HUES64 (cell line): ENCODE measurements at regions not wholly inside any gene's neighbourhood (a gene's known extent, or its start where the extent isn't known, plus 50 kb on each side); places are given as distances from the start of the nearest gene placed in this dataset.

Source experiments
- H3K27ac ChIP-seq: 2 replicates; pipeline ENCODE4 v1.7.0; 2013; ENCODE audit warnings: low read depth, low read length, inconsistent platforms
- H3K27me3 ChIP-seq: 2 replicates; pipeline ENCODE4 v1.6.1; 2013; ENCODE audit warnings: mild to moderate bottlenecking, low read length; ENCODE audit not compliant: insufficient read depth
- H3K36me3 ChIP-seq: 2 replicates; pipeline ENCODE4 v1.6.1; 2013; ENCODE audit warnings: mild to moderate bottlenecking, low read length; ENCODE audit not compliant: insufficient read depth
- H3K4me1 ChIP-seq: 2 replicates; pipeline ENCODE4 v1.6.1; 2013; ENCODE audit warnings: mild to moderate bottlenecking, low read length, moderate library complexity; ENCODE audit not compliant: insufficient read depth
- H3K4me3 ChIP-seq: 2 replicates; pipeline ENCODE4 v1.5.1; 2013; ENCODE audit warnings: mild to moderate bottlenecking, low read length, moderate library complexity
- H3K9ac ChIP-seq: 2 replicates; pipeline ENCODE4 v1.6.1; 2013; ENCODE audit warnings: mild to moderate bottlenecking, low read depth, low read length
- H3K9me3 ChIP-seq: 2 replicates; pipeline ENCODE4 v1.6.1; 2013; ENCODE audit warnings: low read depth, low read length; ENCODE audit not compliant: insufficient read depth
- WGBS: fragments of 150-250, 120-280 bp; methylation state at CpG from one replicate; pipeline ENCODE4 v1.1.7; 2013; ENCODE audit warnings: missing lambda C conversion rate; 5-methylcytosine and 5-hydroxymethylcytosine counted together

DNA sequence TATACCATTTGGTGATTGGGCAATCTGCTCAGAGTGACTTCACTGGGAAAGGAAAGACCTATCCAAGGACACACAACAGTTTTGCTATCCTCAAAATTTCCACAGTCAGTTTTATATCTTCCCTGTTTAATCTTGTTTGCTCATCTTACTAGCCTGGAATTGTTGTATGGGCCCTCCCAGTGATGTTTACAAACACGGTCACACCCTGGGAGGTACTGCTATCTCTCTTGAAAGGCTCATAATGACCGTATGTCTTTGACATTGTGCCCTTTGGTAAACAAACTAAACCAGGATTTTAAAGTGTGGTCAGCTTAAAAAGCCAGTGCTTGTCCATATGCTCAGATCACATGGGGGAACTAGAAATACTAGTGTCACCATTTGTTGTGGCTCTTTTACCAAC is 277.0 kb downstream of the CDH2 start:
- peaks cover 8% of the 10 kb centered on the region; the same call in 1 of the 2 replicates for H3K4me1 ChIP-seq
- WGBS: 79% methylated on average over 2 of the region's 2 CpGs
- no peak overlapping the region for H3K9ac ChIP-seq
- H3K9me3 ChIP-seq: no peaks in the 10 kb centered on the region
- H3K4me3 ChIP-seq: no peak overlapping the region
- no peaks in the 10 kb centered on the region for H3K36me3 ChIP-seq
- H3K27me3 ChIP-seq: no peaks in the 10 kb centered on the region
- H3K27ac ChIP-seq: no peak overlapping the region

DNA sequence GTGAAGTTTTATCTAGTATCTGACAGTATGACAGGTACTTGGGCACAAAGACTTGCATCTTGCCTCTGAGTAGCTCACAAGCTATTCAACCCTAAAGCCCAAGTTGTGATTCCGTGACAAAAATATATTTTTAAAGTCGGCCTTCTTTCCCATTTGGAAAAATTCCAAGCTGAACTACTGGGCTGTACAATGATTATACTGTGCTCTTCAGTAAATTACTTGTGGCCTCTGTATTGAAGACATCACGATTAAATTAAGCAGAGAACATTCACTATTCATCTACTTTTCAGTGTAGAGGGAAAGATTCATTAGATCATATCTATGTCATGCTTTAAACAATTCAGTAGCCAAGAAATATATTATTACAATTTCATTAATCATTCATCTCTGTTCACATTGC is 282.2 kb downstream of the CDH2 start:
- Histone ChIP-seq H3K4me1 (no peaks in the 10 kb centered on the region), H3K36me3 (no peaks in the 10 kb centered on the region), H3K9ac (no peak overlapping the region), H3K9me3 (no peaks in the 10 kb centered on the region), H3K4me3 (no peak overlapping the region), H3K27me3 (no peaks in the 10 kb centered on the region), H3K27ac (no peak overlapping the region)
- 94% methylated on average over 2 of the region's 3 CpGs for WGBS

DNA sequence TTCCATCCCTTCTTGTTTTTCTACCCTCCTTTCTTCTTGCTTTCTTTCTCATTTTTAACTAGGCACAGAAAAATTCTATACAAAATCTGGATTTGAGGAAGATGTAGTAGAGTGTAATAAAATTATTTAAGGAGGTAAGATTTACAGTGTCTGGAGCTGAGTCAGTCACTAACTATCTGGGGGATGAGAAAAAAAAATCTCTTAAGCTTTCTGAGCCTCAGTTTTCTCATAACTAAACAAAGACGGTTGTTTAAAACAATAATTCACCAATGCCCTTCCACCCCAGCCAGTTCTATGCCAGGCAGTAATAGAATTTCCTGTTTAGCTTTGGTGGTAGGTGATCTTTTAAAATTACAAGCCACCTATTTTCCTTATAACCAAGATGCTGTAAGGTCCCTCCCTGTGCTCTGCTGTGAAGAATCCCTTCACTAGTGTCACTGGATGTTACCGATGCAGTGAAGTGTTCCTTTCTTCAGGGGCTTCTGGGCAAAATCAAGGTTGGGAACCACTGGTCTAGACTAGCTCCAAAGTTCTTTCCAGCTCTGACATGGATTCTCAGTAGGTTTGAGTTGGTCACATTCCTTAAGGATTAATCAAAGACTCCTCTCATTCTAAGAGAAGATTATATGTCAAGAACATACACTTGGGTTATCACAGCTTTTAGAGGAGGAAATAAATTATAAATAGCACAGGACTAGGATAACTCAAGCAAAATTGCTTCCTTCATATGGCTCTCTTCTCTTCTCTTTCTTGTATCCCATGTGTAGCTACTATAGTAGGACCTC is 289.0 kb downstream of the CDH2 start:
- WGBS: 0% methylated on average over 1 of the region's 2 CpGs
- H3K27me3 ChIP-seq: no peaks in the 10 kb centered on the region
- no peak overlapping the region for H3K4me3 ChIP-seq
- no peaks in the 10 kb centered on the region for H3K36me3 ChIP-seq
- H3K4me1 ChIP-seq: no peaks in the 10 kb centered on the region
- no peak overlapping the region for H3K27ac ChIP-seq
- H3K9me3 ChIP-seq: no peaks in the 10 kb centered on the region
- H3K9ac ChIP-seq: no peak overlapping the region

DNA sequence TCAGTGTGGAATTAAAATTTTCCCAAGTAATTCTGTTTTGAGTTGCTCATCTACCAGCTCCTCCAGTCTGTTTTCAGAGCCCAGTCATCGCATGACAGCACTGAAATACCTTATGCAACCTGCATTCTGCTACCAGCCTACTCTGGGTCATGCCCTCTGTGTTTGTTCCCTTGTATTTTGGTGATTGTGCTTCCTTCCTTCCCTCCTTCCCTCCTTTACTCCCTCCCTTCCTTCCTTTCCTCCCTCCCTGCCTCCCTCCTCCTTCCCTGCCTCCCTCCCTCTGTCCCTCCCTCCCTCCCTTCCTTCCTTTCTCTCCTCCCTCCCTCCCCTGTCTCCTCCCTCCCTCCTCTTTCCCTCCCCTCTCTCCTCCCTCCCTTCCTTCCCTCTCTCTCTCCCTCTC is 289.6 kb downstream of the CDH2 start:
- H3K27ac ChIP-seq: no peak overlapping the region
- no peak overlapping the region for H3K4me3 ChIP-seq
- no peaks in the 10 kb centered on the region for H3K36me3 ChIP-seq
- no peak overlapping the region for H3K9ac ChIP-seq
- H3K4me1 ChIP-seq: no peaks in the 10 kb centered on the region
- 93% methylated on average over 1 of the region's 1 CpG for WGBS
- H3K27me3 ChIP-seq: no peaks in the 10 kb centered on the region
- no peaks in the 10 kb centered on the region for H3K9me3 ChIP-seq

DNA sequence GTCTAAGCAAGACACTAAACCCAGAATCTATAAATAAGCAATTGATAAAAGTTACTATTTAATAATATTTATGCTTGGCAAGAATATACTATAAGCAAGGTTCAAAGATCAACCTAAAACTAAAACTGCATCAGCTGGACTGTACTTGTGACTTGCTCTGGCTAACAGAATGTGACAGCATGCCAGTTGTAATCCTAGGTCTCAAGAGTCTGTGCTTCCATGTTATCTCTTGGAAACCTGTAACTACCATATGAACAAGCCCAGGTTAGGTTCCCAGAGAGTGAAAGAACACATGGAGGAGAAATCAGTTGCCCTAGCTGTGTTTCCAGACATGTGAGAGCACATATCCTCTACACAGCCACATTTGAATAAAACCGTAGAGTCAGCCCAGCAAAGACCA is 297.4 kb downstream of the CDH2 start:
- H3K9ac ChIP-seq: no peak overlapping the region
- no peaks in the 10 kb centered on the region for H3K9me3 ChIP-seq
- H3K4me3 ChIP-seq: no peak overlapping the region
- H3K36me3 ChIP-seq: no peaks in the 10 kb centered on the region
- 100% methylated on average over 1 of the region's 1 CpG for WGBS
- H3K4me1 ChIP-seq: no peaks in the 10 kb centered on the region
- H3K27me3 ChIP-seq: no peaks in the 10 kb centered on the region
- H3K27ac ChIP-seq: no peak overlapping the region

DNA sequence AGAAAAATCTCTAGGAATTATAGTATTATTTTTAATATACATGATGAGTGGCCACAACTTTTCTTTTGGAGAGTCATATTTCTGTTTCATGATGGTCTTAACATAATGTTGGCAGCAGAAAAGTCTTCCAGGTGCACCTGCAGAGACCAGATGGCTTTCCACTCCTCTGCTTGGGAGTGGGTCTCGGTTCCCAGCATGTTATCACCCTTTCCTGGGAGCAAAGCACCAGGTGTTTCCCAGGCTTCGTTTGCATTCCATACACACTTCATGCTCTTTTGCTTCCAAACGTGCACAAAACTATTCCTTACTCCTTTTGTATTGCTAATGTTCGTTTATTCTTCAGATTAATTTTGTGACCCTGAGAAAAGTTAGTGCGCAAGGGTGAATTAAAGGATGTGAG is 305.2 kb downstream of the CDH2 start:
- WGBS: 79% methylated on average over 5 of the region's 5 CpGs
- Histone ChIP-seq H3K36me3 (no peaks in the 10 kb centered on the region), H3K27me3 (no peaks in the 10 kb centered on the region), H3K9me3 (no peaks in the 10 kb centered on the region), H3K4me3 (no peak overlapping the region), H3K4me1 (no peaks in the 10 kb centered on the region), H3K9ac (no peak overlapping the region), H3K27ac (no peak overlapping the region)

- 82% methylated on average over 4 of the region's 4 CpGs for WGBS
- Histone ChIP-seq H3K9me3 (no peaks in the 10 kb centered on the region), H3K9ac (no peak overlapping the region), H3K4me1 (no peaks in the 10 kb centered on the region), H3K36me3 (no peaks in the 10 kb centered on the region), H3K27me3 (no peaks in the 10 kb centered on the region), H3K27ac (no peak overlapping the region), H3K4me3 (no peak overlapping the region)
These were observed 307.2 kb downstream of the CDH2 start for GRCh38 chr18:27869735-27870134.

DNA sequence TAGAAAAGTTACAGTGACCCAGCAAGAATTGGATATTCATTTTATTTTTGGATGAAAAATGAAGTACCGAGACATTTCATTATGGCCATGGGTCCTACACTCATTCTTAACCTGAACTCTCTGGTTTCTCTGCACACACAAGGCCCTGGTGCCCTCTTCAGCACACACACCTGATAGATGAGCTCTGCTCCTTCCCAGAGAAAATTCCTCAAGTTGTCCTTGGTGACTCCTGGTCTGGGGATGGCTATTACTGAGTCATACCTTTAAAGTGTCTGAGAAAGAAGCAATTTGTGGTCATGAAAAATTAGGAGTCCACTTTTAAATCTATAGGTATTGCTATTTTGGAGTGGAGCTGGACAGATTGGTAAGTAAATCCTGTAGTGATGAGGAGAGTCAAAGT is 311.5 kb downstream of the CDH2 start:
- WGBS: 100% methylated on average over 1 of the region's 1 CpG
- Histone ChIP-seq H3K27ac (no peak overlapping the region), H3K27me3 (no peaks in the 10 kb centered on the region), H3K4me1 (peaks cover 8% of the 10 kb centered on the region; the same call in 1 of the 2 replicates), H3K9ac (no peak overlapping the region), H3K9me3 (no peaks in the 10 kb centered on the region), H3K4me3 (no peak overlapping the region), H3K36me3 (no peaks in the 10 kb centered on the region)

DNA sequence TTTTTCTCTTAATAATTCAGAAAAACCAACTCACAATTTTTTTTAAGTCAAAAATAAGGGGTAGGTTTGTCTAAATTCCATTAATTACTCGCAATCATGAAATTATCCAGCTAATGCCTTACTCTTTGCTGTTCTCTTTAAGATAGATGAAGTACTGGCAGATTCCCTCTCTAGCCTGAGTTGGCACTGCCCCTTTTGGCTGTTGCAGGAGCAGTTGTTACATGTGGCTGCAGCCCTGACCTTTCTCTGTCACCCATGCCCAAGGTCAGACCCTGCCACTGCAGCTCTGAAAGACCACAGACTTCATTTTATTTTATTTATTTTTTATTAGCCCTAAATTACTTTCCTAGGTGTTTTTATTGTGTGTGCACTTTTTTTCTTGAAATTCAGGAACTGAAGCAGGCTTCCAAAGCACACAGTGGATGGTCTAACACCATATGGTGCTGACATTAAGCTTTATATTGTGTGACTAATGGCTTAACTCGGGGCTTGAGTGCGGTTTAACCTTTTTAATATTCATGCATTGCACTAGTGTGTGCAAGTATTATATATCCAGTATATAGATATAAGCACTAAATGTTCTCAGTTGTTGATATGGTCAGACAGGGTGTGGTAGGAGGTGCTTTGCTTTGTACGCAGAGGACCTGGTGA is 313.0 kb downstream of the CDH2 start:
- Histone ChIP-seq H3K4me3 (no peak overlapping the region), H3K27me3 (no peaks in the 10 kb centered on the region), H3K9ac (no peak overlapping the region), H3K36me3 (no peaks in the 10 kb centered on the region), H3K27ac (no peak overlapping the region), H3K4me1 (peaks cover 8% of the 10 kb centered on the region; the same call in 1 of the 2 replicates), H3K9me3 (no peaks in the 10 kb centered on the region)
- WGBS: 97% methylated on average over 3 of the region's 4 CpGs

DNA sequence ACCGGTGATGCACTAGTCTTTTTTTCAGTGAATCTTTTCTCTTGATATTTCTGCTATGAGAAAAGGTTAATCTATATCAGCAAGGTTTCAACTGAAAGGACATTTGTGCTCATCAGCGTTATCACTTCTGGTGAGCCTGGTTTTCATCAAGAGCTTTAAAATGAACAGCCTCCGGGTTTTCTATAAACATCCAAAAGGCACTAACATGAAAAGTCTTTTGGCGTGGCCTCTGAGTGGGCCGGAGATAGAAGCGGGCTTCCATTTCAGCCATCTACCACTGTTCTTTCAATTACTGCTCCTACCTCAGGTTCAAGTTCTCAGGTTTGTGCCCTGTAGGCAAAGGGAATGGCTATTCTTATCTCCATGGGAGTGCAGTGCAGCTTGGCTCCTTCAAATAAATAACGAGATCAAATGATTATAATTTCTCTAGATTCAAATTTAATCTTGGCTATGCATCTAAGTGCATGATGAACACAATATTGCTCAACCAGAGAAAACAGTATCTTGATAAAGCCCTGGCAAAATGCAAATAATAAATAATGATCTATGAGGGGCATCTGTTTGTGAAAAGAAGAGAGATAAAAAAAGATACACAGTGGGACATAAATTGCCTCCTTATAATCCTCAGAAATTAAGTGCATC is 314.8 kb downstream of the CDH2 start:
- Histone ChIP-seq H3K36me3 (no peaks in the 10 kb centered on the region), H3K27me3 (no peaks in the 10 kb centered on the region), H3K4me3 (no peak overlapping the region), H3K9me3 (no peaks in the 10 kb centered on the region), H3K9ac (no peak overlapping the region), H3K4me1 (peaks cover 8% of the 10 kb centered on the region; the same call in 1 of the 2 replicates), H3K27ac (no peak overlapping the region)
- WGBS: 95% methylated on average over 7 of the region's 7 CpGs

DNA sequence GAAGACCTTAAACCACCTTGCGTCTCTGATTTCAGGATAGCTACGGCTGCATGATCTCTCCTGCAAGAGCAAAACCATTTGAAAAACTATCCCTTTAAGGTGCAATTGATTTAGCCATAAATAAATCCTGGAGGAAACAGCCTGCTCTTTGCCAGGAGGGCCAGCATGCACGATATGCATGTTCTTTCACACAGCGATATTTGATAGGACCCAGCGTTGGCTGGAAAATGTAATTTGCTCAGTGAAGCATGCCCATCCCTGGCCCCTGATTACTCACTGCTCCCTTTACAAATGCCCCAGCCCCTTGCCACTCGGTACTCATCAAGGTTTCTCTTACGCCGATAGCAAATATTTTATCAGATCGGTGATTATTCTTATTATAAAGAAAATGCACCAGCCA is 315.4 kb downstream of the CDH2 start:
- Histone ChIP-seq H3K4me1 (peaks cover 8% of the 10 kb centered on the region; the same call in 1 of the 2 replicates), H3K27ac (no peak overlapping the region), H3K27me3 (no peaks in the 10 kb centered on the region), H3K36me3 (no peaks in the 10 kb centered on the region), H3K4me3 (no peak overlapping the region), H3K9ac (no peak overlapping the region), H3K9me3 (no peaks in the 10 kb centered on the region)
- 94% methylated on average over 9 of the region's 9 CpGs for WGBS
